Middle frontal gyrus (tissue), 1 donor: ENCODE measurements at regions not wholly inside any gene's neighbourhood (a gene's known extent, or its start where the extent isn't known, plus 50 kb on each side); places are given as distances from the start of the nearest gene placed in this dataset.
"Not testable (repeated sequence)": the region's sequence is repeated elsewhere in the genome, so short reads cannot be mapped to it uniquely, and the experiment has no call there.

ENCODE experiments used
- DNase-seq: peaks from one replicate; pipeline ENCODE4 v3.0.0-alpha.2; 2015; ENCODE audit warnings: low spot score; ENCODE audit errors: extremely low spot score

- no peak for DNase-seq
These were observed 96.1 kb upstream of the GRIP1 start for GRCh38 chr12:66774929-66775328.

GRCh38 chr12:66775871-66776270 is 97.0 kb upstream of the GRIP1 start:
- DNase-seq, result no peak

GRCh38 chr12:66776974-66777373 is 98.1 kb upstream of the GRIP1 start:
- DNase-seq, result no peak

- no peak for DNase-seq
These were observed 100.6 kb upstream of the GRIP1 start for GRCh38 chr12:66779466-66779865.

- DNase-seq, result no peak
These were observed 107.8 kb upstream of the GRIP1 start for GRCh38 chr12:66786531-66787308.

GRCh38 chr12:66799551-66799950 is 120.7 kb upstream of the GRIP1 start:
- no peak for DNase-seq

GRCh38 chr12:66800046-66800445 is 121.2 kb upstream of the GRIP1 start:
- no peak for DNase-seq

GRCh38 chr12:66803930-66804329 is 125.1 kb upstream of the GRIP1 start:
- DNase-seq, result no peak

- no peak for DNase-seq
These were observed 125.7 kb upstream of the GRIP1 start for GRCh38 chr12:66804563-66804974.

- no peak for DNase-seq
These were observed 129.7 kb upstream of the GRIP1 start for GRCh38 chr12:66808606-66809005.

GRCh38 chr12:66813137-66813892 is 134.4 kb upstream of the GRIP1 start:
- no peak for DNase-seq

GRCh38 chr12:66819587-66819986 is 140.7 kb upstream of the GRIP1 start:
- no peak for DNase-seq

GRCh38 chr12:66822961-66823360 is 144.1 kb upstream of the GRIP1 start:
- DNase-seq, result no peak

- DNase-seq, result no peak
These were observed 145.1 kb upstream of the GRIP1 start for GRCh38 chr12:66823857-66824570.

GRCh38 chr12:66825921-66826320 is 147.0 kb upstream of the GRIP1 start:
- DNase-seq, result not testable (repeated sequence)

- DNase-seq, result no peak
These were observed 150.9 kb upstream of the GRIP1 start for GRCh38 chr12:66829660-66830325.

GRCh38 chr12:66831495-66831894 is 152.6 kb upstream of the GRIP1 start:
- DNase-seq, result no peak

GRCh38 chr12:66832997-66833396 is 154.1 kb upstream of the GRIP1 start:
- DNase-seq, result no peak

- DNase-seq, result no peak
These were observed 157.9 kb upstream of the GRIP1 start for GRCh38 chr12:66836623-66837310.

- DNase-seq, result no peak
These were observed 158.4 kb upstream of the GRIP1 start for GRCh38 chr12:66837311-66837627.

GRCh38 chr12:66838366-66838765 is 159.5 kb upstream of the GRIP1 start:
- no peak for DNase-seq
